Retina (tissue), 1 donor: ENCODE measurements at regions not wholly inside any gene's neighbourhood (a gene's known extent, or its start where the extent isn't known, plus 50 kb on each side); places are given as distances from the start of the nearest gene placed in this dataset.

Source experiments
- DNase-seq: peaks from one replicate; pipeline ENCODE4 v3.0.0-alpha.2; 2016

DNA sequence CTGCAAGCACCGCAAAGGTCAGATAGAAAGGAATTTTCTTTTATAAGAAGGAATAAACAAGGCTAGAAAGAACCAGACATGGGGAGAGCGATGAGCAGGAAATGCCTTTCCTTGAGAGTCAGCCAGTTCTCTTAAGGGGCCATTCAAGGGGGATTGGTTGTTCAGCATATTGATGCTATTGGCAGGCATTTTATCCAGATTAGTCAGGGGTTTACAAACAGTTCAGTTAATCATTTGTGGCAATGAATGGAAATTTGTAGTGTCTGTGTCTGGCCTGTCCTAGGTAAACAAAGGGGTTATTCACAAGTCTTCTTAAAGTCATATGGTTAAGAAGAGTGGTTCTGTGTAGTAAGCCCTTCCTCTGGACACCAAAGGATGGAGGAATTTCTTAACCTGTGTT is 184.7 kb upstream of the FRMPD4 start:
- no peak for DNase-seq

DNA sequence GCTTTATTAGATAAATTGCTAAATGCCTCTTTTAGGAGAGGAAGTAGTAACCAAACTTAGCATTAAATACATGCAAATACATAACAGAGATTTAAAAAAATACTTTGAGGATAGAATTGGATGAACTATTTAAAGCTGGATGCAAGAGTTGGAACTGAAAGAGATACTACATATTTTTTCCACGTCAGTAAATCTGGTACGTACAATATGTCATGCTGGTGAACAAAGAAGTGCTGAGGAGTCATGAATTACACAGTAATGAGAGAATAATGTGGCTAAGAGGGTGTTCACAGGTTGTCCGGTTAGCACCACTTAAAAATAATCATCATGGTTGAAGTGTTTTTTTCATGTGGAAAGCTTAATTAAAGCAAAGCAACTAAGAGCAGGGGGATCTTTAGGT is 184.1 kb upstream of the FRMPD4 start:
- no peak for DNase-seq

DNA sequence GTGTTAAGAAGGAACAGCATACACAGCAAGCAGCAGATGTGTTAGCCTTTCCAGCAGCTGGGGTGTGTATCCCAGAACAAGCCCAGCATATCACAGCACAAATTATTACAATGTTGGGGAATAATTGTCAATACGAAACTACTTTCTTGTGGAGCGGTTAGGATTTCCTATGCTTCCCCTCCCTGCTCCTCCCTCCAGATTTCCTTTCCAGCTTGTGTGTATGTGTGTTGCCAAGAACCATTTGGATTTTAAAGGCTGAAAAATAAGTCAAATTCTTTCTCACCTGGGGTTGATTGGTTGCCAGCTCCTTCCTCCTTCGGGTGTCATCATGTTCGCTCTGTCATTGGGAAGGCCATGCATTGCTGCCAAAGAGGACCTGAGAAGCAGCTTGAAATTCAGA is 178.2 kb upstream of the FRMPD4 start:
- DNase-seq: no peak

DNA sequence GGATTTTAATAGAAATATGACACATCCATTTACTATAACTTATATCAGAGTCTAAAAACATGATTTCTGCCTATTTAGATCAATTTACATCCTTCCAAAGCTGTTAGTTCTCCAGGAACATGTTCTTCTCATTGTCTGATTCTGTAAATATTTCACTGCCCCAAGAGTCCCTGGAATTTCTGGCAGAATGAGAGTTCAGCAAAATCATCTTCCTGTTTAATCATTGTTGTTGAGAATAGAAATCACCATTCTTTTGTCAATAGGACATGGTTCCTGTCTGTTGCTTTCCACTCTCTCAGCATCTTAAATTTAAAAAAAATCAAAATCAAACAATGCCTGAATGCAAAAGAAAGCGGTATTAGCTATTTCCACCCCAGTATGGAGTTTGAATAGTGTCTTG is 172.8 kb upstream of the FRMPD4 start:
- DNase-seq: no peak

DNA sequence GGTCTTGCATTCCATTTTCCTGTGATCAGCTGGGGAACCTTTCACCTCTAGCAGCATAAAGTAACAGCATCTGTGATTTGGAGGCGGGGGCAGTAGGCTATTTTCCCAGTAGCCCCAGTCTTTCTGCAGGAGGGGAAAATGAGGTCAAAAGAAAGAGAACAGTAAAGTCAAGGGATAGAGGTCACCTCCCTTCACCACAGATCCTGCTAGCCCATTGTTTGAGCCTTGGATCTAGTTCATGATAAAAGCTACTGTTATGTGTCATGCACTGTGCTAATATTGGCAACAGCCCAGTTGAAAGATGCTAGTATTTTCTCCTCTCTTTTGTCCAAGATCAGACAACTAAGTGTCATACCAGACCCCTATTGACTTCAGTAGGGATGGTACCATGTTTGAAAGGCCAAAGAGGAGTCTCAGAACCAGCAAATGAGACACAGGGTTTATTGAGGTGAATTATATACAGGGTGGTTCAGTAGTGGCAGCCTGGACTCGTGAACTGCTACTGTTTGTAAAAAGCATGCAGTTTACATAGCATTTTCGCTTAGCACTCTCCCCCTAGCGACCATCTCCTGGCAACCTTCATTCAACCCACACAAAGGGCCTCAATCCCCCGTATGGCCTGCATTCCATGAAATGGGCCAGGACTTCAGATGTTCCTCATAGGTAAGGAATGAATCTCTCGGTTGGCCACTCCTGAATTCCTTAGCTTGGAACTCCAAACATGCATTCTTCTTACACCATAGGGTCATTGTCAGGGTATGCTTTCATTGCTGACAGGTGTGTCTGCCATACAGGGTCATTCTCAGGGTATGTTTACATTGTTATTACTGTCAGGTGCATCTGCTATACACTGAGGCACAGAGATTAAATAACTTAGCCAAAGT is 170.0 kb upstream of the FRMPD4 start:
- DNase-seq: no peak

DNA sequence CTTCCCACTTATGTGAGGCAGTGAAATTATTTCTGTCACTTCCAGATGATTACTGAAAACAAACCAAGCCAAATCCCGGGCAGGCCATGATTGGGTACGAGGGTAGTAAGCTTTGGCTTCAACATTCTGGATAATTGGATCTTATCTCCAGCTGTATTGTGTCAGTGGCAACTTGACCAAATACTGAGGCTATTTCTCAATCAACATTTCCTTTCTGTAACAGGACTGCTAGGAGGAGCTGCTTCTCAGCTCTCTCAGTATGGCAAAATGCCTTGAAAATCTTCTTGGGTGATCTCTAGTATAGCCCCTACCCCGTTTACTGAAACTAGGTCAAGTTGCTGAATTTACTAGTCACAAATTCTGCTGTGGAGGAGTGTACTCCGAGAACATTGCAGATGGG is 169.3 kb upstream of the FRMPD4 start:
- no peak for DNase-seq

DNA sequence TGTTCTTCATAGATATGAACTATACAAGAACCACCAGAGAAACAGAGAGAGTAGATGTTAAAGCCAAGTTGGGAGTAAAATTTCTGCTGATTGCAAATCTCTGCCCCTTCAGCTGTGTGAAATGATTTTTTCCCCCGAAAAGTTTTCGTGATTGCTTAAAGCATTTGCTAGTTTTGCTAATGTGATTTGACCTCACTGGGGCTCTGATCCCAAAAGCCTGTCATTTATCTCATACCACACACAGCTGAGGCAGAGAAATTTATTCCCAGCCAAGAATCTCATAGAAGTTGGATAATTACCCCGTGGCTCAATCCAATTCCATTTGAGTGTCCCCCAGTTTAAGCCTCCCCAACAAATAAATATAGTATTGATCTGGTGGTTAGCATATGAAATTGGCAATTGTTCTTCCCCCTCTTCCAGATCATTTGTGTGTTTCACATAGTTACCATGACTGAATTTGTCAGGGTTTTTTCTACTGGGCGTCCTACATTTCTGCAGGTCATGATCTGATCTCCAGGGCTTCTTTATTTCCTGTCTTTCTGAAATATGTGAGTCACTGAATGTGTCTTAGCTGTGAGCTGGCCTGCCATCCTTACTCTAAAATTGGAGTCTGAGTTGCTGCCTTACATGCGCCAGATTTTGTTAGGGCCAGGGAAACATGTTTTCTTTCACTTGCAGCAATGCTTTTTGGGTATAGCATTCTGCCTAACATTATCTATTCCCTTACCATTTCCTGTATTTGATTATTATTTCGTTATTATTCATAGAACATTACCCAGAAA is 167.5 kb upstream of the FRMPD4 start:
- no peak for DNase-seq

DNA sequence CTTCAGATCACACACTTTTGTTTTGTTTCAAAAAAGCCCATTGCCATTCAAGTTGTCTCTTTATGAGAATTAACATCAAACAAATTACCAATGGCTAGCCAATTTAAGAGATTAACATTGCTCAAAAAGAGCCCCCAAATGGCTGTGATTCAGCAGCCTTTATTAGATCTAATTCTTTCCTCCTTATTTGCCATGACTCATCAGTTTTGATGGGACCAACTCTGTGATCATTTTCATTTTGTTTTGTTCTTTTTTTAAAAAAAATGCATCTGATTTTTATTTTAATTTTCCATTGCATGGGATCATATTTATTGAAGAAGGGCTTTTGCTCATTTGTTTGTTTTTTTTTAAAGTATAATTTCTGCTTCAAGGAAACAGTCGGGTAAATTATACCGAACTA is 161.6 kb upstream of the FRMPD4 start:
- no peak for DNase-seq

DNA sequence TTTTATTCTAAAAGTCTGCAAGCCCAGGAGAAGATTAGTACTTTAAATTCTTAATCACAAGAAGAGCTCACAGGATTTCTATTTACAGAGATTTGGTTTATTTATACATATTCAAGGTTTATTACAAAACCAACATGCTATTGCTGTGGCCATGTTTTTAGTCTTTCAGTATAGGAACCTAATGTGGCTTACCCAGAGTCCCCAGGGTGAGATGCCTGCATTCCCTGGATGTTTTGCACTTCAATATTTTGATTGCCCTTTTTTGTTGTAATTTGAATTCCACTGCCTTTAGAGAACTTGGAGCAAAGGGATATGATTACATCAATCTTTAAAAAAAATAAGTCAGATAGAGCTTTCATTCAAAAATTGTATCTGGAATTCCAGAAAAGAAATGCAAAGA is 146.0 kb upstream of the FRMPD4 start:
- no peak for DNase-seq

DNA sequence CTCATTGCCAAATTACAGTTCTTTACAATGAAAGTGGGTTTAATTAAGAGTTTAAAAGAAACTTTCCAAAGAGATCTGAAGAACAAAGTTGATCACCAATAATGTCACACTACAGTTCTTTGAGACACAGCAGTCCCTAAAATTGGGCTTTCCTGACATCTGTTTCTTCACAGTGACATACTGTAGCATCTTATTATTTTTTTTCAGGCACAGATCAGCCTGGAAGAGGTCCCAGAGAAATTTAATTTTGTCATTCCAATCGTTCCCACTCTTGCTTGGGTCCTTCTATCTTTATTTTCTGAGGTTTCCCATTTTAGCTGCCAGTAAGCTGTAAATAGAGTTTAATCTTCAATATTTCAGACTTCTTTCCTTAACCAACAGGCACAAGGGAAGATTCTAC is 143.1 kb upstream of the FRMPD4 start:
- DNase-seq: no peak

DNA sequence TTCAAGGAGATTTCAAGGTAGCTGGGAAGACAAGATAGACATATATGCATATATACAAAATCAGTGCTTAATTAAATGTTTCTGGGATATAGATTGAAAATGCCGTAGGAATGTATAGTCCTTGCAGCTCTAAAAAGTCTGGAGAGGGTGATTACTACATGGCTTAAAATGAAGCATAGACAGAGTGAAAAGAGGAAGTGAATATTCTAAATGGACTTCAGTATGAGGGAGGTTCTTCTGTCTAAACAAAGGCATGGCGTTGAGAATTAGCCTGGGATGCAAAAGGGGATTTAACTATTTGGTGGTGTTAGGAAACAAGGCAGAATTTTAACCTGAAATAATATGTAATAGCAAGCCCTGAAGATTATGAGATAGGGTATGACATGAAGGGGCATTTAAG is 141.5 kb upstream of the FRMPD4 start:
- DNase-seq: no peak

DNA sequence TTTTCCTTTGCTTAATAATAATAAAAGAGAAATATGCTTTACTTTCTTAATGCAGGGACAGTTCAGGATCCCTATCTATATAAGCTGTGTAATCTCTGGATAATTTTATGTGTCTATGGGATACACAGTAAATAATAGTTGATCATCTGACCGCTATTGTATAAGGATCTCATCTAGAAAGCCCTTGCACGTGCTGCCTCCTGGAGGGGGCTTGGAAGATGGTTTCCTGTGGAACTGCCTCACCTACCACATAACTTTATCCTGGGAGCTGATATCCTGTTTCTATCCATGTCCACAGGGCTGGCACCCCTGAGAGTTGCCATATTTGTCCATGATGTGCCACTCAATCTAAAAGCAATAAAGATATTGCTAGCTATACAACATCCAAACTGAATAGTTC is 139.3 kb upstream of the FRMPD4 start:
- DNase-seq: no peak

DNA sequence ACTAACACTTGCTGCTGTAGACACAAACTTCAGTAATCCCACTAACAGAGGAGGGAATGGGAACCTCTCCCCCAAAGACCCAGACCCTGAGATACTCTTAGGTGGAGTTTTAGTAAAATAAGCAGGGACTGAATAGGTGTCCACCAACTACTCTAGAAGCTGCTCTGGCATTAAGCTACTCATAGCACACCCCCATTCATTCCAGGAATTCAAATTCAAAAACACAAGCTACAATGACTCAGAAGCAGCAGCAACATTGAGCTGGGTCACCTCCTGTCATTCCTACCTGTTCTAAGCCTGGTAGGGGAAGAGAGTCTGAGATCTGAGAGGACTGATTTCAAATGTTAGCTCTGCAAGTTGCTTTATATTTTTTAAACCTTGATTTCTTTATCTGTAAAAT is 135.4 kb upstream of the FRMPD4 start:
- no peak for DNase-seq

DNA sequence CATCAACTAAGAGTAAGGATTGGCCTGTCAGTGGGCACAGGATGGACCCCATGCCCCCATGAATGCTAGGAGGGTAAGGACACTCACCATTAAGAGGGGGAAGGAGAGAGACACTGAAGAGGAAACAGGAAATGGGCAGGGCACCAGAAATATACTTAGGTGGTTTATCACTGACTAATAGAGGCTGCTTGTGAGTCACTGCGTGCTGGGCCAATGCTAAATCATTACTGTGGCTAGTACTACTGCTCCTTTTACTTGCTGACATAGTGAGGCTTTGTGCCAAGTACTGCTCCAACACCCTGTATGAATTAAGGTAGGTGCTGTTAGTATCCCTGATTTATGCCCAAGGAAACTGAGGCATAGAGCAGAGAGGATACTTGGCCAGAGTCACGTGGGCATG is 130.4 kb upstream of the FRMPD4 start:
- DNase-seq: no peak

DNA sequence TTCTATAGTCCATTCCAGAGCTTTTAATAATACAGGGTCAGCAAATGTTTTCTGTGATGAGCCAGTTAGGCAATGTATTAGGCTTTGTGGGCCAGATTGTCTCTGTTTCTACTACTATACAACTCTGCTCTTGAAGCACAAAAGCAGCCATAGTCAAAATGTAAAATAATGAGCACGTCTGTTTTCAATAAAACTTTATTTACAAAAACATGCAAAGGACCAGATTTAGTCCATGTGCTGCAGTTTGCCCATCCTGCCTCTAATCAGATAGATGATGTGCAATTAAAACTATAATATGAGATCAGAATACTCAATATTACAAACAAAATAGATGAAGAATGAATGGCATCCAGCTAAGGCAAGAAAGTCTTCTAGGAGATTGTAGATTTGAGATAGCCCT is 127.8 kb upstream of the FRMPD4 start:
- DNase-seq: no peak

DNA sequence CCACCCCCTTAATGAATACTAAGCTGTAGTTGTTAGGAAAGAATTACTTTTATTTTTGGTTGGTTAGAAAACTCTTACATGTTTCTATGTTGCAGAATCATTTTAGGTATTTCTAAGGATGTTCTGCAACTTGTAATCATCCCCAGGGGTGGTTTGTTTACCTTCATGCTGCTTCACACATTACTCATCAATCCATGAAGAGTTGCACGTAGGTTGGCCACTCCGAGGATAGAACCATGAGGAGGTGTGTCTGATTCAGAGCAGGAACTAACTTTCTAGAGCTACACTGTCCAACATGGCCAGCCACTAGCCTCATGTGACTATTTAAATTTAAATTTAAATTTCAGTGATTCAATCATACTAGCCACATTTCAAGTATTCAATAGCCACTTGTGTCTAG is 127.2 kb upstream of the FRMPD4 start:
- DNase-seq: no peak

DNA sequence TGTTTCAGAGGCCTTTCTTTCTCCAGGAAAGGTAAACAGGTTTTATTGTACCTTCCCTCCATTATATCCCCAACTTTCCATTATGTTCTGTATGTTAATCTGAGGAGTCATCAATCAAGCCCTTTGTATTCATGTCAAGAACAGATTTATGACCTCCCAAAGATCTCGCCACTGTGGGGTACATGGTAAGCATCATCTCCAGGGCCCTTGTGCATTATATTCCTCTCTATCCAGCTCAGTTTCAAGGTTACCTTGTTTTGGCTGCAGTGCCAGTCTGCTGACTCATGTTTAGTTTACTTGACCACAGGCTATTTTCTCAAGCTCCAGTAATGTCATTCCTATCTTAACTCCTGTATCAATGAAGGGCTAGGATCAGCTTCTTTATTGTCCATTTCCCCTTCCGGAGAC is 125.1 kb upstream of the FRMPD4 start:
- no peak for DNase-seq

DNA sequence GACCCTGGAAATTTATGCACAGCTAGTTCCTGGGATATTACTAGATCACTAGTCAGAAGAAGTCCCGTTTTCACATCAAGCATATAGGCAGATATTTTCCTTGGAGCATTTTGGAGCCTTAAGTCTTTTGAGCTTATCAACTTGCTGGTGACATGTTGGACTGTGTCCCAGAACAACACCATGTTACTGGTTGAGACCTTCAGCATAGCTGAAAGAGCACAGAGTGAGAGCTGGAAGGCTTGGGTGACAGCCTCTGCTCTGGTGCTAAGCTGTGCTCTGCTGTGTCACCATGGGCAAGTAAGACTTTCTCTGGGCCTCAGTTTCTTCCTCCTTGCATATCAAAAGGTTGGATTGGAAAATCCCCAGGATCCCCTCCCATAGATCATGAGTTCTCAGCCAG is 116.6 kb upstream of the FRMPD4 start:
- no peak for DNase-seq

DNA sequence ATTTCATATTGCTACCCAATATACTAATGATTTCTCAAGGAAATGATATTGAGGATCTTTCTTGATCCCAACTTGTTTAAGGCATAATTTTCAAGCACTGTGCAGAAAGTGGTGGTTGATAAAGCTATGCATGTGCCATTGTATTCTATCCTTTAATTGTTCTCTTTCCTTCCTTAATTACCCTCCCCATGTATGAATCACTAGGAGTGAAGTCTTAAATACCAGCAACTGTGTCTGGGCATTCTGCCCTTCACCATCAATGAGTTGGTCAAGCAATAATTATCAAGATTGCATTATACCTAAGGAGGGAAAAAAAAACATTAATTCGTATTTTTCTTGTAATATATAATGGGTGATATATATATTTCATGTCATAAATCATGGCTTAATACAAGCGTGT is 111.8 kb upstream of the FRMPD4 start:
- no peak for DNase-seq

DNA sequence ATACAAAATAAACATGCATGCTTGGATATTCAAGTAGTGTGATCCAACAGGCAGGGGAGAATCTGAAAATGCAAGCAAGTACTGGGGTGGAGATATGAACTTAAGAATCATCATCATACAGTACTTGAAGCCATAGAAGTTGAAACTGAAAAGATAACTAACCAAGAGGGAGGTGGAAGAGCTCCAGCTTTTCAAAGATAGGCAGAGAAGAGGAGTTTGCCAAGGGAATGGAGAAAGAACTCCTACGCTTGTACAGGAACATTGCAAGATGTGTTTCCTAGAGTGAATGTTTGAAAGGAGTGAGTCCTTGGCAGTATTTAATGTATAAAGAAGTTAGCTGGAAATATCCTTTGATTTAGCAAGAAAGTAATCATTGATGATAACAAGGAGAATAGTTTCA is 106.2 kb upstream of the FRMPD4 start:
- DNase-seq: no peak

DNA sequence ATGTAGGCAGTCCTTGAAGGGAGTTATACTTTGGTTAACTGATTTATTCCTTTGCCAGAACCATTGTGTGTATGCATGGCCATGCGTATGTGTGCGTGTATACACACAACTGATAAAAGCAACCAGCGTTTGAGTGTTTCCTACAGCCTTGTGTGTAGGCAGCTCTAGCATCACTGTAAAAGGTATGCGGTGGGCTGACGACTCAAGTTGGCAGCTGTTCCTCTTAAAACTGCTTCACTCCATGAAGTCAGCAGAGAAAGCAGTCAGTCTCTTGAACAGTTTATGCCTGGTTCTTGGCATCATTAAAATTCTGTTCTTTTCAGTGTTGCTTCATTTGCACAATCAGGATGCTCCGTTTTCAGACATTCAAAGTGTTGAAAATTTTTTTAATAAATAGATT is 103.5 kb upstream of the FRMPD4 start:
- no peak for DNase-seq

DNA sequence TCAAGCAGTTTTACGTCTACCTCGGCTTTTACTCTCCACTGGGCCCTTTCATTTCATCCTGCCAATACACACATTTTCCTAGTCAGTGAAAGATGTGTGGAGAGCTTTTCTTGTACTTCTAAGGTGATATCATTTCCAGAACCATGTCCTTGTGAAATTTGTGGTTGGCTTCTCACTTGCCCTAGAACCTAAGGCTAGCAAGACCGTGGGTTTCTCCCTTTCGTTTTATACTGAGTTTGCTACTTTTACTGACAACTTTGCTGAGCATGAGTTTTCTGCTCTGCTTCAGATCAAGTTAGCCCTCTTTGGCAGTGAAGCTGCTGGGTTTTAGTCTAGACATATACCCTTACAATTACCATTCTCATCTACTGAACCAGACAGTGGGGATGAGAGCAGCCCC is 95.7 kb upstream of the FRMPD4 start:
- no peak for DNase-seq

DNA sequence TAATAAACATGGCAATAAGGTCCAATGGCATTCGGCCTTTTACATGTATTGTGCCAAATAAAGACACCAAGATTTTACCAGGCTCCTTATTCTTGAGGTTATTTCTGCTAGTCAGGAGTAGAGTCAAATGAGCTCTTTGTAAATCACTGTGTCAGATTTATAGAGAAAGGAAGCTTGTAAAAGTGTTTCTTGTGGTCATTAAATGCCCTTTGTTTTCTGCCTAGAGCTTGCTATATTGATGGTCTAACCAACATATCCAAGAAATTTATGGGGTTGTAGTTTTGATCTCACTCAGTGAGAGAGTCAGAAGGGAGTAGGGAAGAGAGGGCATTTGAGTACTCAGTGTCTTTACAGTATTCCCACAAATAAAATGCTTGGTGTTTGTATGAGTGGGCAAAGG is 86.2 kb upstream of the FRMPD4 start:
- no peak for DNase-seq

DNA sequence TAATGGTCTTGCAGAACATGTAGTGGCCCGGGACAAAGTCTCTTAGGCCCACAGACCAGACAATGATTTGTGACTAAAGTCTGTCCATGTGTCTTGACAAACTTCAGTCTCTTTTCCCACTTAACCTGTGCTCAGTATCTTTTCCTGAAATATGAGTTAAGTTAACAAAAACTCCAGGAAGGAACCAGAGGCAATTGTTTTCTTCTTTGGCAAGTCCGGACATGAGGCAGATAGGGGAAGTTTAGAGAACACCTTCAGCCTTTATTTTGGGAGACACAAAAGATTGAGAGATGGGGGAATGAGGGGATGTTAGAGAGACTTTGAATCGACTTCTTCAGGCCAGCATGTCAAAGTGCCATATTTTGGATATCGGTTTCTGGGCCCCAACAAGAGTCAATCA is 80.2 kb upstream of the FRMPD4 start:
- DNase-seq: no peak
